HG03521 (cell line): ENCODE measurements at regions not wholly inside any gene's neighbourhood (a gene's known extent, or its start where the extent isn't known, plus 50 kb on each side); places are given as distances from the start of the nearest gene placed in this dataset.

Experiments used
- ATAC-seq: cut with Tn5 transposase; IDR thresholded peaks from one replicate; pipeline ENCODE4 v1.9.1; 2021; ENCODE audit warnings: mild to moderate bottlenecking, moderate library complexity; ENCODE audit not compliant: unreplicated experiment

DNA sequence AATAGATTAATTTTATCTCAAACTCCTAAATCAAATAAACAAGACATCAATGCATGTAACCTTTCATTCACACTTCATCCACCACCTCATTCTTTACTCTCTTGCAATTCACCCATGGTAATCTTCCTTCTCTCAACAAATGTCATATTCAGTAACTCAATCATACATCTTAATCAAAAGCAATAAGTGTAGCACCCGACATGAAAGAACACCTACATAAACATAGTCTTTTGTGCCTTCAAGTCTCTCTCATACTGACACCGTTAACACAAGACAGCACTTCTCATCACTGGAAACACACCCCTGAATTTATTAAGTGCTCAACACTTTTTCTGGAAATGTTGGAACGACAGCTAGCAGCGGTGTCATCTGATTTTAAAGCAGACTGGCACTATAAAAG lies 225.9 kb downstream of the TTLL7 start:
- no peak for ATAC-seq

DNA sequence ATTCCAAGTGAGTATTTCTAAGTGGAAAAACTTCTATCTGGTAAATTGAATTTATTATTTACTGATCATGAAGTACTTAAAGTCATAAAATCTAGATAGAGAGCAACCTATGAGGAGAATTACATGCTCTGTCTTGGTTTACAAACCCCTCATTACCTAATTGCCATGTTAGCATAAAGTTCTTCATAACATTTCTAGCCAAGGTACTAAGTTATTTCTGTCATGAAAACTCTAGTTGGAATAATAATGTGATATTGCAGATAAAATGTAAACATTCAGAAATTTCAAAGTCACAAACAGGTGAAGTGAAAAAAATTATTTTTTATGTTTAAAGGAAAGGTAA lies 228.6 kb downstream of the TTLL7 start:
- ATAC-seq: no peak

DNA sequence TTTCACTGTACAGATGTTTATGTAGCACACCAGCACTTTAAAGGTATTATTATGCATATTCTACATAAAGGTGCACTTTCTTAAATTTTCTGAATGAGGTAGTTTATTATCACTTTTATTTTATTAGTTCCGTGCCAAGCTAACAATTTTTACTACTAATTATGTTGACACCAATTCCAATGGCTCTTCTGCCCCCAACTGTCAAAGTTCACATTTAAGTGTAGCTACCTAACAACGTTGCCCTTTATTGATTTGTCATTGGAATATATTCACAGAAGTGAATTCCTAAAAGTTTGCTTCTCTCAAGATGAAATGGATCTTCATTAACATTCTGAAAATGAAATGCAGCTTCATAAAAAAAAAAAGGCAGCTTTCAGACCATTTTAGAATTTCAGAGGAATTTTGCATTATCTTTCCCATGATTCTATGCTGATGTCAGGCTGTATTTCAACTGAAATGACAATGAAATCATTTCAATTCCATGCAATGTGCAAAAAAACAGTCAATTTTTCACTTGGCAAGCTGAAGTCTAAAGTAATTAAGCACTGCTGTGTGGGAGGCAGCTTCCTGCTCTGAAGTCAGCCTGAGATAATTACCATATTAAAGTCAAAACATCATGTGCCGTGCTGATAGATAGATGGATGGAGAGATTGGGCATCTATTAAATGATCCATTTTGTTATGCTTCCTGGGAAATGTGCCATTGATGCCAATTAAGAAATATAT lies 229.2 kb downstream of the TTLL7 start:
- no peak for ATAC-seq

DNA sequence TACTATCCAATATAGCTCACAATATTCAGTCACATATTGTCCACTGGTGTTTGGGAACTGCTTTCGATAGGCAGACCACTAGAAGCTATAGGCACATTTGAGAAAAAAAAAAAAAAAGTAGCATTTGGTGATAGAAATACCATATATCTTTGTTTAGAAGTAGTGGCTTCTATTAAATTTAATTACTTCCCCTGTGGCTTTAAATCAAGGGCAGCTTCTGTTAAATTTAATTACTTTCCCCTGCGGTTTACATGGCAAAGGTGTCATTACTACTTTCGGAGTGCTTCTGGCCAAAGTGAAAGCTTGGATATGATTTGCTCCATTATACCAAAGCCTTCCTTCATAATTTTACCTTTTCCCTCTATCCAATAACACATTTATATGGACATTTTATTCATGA lies 229.9 kb downstream of the TTLL7 start:
- no peak for ATAC-seq

DNA sequence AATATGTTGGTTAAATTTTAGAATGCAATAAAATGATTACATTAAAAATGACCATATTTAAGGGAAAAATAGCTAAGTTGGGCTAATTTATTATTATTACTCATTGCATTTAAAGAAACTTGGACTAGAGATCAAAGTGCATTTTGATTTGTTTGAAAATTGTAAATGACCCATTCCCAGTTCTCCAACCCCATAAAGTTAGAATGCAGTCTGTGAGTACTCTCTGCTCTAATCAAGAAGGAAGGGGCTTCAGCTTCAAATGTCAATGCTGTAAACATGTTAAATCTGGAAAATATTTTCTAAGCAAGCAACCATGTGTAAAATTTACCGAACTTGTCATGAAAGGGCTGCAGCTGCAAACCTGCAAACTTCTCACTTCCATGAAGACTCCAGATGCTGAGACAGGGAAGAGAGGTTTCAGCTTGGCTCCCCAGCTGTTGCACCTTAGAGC lies 232.7 kb downstream of the TTLL7 start:
- no peak for ATAC-seq

DNA sequence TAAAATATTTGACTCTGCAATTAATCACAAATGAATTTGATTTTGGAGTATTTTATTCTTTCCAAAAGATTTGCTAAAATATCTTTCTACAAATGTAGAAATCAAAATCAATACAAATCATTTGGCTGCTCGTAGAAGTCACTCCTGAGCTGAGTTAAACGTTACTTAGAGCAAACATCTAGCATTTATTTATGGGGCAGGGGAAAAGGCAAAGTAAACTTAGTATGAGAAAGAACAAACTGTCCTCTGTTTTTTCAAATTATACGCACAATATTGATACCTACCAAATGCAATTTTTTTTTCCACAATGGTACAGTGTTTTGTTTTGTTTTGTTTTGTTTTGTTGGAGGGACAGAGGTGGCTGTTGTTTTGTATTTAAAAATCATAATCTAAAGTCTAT lies 233.8 kb downstream of the TTLL7 start:
- no peak for ATAC-seq

DNA sequence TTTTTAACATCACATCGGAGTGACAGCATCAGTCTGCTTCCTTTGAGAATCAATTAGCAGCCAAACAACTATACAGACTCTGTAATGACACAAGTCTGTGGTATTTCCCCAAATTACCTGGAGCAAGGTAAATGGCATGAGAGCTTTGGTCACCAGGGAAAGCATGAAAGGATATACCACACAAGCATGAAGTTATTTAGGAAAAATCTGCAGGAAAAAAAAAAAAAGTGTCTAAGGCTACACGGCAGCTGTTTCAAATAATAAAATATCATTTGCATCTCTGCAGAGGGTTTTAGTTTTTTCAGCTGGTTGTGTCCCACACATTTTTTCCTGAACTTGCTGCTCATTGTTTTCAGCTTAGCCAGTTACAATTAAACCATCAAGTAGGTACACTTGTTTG lies 234.7 kb downstream of the TTLL7 start:
- ATAC-seq: no peak

DNA sequence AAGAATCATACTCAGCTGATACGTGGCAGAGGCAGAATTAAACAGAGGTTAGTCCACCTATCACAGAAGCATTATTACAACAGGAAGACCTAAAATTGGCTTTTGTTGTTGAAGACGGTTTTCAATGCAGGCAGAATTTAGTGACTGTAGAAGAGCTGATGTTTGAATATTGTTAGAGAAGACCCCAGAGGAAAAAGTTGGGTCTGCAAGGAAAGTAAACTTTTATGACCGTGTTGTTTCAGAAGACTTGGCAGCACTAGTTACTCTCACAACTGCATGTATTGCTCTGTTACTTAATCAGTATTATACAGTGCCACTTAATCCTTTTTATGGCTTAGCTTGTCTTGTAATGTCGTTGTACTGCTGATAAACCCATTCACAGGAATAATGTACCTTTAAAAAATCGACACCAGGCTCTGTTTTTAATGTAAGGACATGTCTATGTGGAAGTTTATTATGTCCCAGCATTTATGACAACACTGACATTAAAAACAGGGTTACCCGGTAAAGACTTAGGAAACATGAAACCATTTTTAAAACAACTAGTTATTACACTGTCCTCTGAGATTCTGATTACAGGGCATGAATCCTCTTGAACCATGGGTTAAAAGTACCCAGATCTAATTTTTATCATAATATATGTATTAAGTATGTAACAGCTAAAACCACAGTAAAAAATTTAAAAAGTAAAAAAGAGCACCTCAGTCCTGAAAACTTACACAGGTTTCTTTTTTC lies 235.4 kb downstream of the TTLL7 start:
- ATAC-seq: no peak

DNA sequence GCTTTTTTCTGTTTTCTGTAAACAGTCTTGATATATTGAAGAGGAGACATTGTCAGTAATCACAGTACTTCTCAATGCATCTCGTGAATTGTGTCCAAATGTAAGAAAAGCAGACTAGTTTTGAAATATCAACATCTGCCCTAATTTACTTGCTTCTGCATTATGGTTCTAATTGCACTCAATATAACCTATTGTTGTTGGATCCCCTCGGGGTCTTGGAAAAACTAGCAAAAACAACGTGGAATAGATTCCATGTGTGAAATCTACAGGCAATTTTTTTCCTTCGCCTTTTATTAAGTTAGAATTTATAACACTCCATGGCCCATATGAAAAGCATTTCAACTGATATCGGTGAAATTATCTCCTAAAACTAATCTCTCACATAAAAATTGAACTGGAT lies 236.5 kb downstream of the TTLL7 start:
- no peak for ATAC-seq

DNA sequence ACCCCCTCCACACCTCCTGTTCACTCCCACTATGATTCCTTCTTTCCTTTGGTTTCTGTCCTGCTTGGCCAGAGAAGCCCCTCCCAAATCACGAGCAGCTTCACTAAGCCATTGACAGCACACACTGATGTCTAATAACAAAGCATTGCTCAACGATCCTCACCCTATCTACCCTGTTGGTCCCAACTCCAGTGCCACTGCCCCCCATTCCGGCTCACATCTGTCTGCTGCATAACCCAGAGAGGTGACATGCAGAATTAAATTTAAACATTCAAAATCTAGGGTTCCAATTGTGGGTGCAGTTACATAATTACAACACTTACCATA lies 236.9 kb downstream of the TTLL7 start:
- ATAC-seq: no peak

DNA sequence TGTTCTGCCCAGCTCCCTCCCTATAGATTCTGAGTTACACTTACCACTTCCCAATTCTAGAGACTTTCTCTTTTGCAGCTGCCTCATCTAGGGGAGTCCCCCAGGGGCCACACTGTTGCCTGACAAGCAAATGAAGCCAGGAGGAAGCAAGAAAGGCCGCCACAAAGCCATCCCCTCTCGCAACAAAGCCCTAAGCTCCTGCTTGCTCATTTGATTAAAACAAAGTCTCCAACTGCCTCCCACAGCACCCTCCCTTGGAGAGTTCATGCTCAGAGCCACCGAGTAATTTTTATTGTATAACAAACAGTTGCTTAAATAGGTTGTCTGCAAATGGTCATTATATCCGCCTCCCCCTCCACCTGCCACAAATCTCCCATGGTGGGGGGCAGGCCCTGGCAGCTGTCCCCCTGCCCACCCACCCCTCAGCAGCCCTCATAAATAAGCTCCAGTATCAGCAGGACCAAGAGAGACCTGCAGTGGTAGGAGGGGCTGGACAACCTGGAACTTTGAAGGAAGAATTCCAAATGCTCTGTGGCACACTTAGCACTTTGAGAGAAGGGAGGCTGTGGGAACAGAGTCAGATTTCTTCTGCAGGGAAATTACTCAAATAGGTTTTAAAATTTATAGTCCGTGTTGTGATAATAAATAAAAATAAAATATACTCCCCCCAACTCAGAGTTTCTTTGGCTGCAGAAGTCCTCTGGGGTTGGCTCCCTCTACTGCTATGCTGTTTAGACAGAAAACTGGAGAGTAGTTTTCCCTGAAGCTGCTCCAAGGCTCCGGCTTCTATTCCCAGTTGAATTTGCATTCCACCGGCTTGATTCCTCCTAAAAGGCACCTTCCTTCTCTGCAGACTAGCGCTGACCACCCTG lies 237.5 kb downstream of the TTLL7 start:
- ATAC-seq: peak; percentile 98

DNA sequence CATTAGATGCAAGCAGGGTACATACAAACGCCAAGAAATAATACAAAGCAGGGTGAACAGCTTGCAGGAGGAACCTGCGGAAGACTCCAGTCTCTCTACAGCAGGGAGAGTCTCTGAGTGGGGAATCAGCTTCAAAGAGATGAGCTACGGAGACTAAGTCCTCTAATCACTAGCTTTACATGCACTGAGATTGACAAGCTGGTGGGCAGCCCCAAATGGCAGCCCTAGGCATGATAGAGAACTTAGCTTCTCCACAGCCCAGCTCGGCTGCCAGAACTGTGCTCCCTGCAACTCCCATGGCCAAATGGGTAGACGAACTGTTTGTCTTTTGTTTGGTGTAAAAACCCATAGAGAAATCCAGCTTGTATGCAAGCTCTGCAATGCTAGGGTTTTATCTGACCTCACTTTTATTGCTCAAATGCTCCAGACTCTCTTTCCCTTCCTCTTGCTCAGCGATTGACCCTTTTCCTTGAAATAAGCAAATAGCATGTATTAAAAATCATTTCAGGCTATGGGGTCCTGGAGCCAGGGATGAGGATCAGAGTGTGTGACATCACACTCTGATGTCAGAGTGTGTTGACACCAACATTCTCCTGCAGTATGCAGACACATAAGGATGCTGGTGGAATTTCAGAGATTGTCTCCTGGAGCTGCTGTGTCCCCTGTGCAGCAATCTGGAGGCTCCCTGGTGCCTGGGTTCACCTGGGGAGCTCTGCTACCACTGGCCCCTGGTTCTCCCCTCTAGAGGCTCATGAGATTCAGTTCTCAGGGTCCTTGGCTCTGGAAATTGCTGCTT lies 238.5 kb downstream of the TTLL7 start:
- peak; percentile 3 for ATAC-seq

DNA sequence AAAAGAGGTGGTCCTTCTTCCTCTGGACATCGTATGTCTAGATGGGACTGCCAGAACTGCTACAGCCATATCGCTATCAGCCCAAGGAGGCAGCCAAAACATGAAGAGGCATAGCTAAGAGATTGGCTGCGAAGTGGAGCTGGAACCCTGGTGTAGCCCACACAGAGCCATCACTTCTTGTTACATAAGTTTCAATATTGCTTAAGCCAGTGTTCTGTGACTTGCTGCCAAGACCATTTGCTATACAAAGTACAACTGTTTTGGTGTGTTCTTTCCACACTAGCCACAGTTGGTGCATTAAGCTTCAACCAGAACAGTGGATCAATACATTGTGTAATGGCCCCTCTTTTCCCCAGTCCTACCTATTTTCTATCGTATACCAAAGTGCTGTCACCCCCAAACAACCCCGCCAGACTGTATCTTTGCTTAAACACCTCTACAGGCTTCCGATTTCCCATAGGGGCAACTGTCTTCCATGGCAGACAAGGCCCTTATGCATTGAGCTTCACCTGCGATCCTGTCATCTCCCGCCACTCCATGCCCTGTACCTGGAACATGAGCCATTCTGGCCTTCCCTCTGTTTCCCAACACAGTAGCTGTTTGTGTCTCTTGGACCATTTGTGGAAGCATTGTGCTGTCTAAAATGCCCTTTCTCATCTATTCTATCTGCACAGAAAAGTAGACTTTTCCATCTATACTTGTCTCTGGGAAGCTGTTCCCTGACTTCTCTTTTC lies 241.8 kb downstream of the TTLL7 start:
- no peak for ATAC-seq

DNA sequence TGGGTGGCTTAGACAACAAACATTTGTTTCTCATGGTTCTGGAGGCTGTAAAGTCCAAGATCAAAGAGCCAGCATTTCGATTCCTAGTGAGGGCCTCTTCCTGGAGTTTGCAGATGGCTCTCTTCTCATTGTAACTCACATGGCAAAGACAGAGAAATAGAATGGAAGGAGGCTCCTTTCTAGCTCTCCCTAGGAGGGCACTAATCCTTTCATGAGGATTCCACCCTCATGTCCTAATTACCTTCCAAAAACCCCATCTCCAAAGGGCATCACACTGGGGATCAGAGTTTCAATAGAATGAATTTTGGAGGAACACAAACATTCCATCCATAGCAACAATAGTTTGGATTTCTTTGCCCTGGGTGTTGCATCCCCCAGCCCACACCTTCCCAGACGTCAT lies 247.3 kb downstream of the TTLL7 start:
- no peak for ATAC-seq

DNA sequence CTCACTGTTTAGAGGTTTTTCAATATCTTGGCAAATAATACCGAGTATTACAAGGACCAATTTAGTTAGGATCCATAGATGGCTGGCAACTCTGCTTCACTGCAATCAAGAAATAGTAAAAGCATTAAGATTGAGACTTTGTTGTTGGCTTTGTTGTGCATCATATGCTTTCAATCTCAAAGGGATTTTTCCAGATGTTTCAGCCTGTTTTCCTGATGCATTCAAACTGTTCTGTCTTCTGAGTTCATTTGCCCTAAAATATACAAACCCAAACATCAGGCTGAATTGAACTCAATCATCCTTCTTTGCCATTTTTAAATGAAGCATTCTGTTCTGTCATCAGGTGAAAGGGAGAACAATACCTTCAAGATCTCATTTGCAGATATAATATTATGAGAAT lies 248.7 kb downstream of the TTLL7 start:
- ATAC-seq: no peak

DNA sequence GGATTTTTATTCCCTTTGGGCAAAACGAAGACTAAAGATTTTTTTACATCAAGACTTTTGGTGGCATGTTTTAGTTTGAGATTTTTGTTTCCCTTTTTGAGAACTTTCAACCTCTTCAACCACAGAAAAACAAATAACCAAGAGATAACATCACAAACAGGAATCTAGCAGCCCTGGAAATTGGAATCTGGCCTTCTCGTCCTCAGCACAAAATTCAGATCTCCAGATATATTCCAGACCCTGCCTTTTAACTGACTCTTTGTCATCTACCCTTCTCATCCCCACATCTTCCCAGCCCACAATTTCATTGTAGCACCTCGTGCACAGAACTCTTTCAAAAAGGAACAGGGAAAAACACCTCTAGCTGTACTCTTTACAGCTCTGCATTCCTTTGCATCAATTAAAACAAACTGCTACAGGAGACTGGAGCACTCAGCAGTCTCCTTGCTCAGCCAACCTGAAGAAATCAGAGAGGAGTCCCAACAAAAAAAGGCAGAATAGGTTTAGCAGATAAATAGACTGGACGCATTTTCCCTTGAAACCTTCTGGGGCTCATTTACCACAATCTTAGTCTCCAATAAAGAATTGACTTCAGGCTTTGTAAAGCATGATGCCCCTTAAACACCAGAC lies 251.0 kb downstream of the TTLL7 start:
- ATAC-seq: no peak

DNA sequence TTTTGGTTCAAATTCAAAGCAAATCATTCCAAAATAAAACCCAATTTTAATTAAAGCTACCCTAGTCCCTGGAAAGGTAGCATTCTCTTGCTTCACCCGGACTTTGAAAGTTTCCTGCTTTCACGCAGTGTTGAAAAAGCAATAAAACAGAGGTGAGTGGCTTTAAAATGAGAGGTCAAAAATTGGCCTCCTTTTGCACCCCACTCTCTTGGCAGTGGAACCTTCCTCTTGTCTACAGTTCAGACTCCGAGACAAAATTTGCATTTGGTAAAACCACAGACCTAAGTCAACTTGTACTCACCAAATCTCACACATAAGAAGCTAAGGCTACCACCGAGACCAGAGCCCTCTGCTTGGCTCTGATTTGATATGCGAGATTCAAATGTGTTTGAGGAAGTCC lies 252.7 kb downstream of the TTLL7 start:
- ATAC-seq: peak; percentile 50

DNA sequence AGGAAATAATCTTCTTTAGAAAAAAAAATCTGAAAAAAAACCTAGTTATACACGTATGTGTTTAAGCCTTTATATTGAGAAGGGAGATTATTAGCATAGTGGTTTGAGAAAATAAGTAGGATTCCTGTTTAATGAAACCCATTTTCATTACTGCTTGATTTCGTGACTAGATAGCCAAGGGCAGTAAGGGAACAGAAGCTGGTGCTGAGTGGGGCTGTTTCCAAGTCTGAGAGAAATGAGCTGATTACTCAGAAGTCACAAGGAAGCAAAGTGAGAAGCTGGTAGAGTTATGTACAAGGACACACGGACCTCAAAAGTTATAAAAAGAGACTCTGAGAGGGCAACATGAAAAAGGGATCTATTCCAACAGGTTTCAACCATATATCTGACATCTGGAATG lies 256.5 kb downstream of the TTLL7 start:
- ATAC-seq: no peak

DNA sequence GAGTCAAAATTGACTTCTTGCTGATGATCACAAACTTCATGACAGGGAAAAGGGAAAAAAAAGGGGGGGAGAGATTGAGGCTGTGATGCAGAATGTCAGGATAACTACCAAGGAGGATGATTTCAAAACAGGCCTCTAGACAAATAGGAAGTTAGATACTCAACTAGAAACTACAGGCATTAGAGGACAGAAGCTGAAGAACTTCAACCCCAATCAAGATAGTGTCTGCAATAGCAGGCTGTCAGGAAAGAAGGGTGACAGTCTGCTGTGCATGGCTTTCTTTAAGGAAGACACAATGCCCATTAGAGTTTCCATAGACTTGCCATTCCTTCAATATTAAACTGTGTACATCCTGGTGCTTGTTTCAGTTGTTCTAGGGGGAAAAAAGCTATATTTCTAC lies 257.2 kb downstream of the TTLL7 start:
- ATAC-seq: no peak

DNA sequence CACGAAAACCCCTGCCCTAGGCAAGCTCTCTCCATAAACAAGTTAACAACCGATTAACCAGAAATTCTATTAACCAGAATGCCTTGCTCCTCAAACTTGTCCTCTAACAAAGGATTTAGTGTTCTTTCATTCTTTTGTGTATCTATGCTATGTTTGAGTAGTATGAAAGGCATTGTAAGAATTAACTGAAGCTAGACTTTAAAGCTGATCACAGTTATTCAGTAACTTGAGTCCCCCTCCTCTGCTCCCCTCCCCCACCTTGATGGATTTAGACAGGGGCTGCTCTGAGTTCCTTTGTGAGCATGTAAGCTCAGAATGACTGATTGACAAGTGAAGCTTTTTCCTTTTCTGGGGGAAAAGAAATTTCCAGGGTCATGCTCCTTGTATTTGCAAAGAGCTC lies 257.6 kb downstream of the TTLL7 start:
- ATAC-seq: no peak
